ENCODE measurements at regions not wholly inside any gene's neighbourhood (a gene's known extent, or its start where the extent isn't known, plus 50 kb on each side); places are given as distances from the start of the nearest gene placed in this dataset.
A peak's percentile ranks its signal among the peaks of the same experiment; 100 is the strongest.

DNA sequence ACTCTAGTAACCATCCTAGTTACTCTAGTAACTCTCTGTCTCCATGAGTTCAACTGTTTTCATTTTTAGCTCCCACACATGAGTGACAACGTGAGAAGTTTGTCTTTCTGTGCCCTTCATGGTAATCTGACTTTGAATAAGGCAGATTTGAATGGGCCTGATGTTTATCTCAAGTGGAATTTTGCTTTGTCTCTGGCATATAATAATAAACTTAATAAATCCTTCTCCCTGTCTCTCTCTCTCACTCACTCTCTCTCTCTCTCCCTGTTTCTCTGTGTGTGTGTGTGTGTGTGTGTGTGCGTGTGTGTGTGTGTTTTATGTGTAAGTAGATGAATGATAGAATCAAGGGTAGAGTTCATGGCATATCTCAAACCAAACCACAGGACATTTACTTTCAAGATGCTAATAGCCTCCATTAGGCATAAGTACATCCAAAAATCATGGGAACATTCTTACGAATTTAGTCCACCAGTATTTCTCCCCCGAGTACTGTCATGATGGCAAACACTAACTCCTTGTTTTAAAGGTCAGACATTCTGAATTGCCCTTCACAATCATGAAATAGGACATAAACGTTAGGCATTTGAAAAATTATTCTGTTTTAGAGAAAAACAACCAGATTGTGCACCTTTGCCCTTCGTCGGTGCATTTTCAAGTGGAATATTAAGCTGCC is 193.1 kb downstream of the SPATA18 start:
- H3K36me3 ChIP-seq: no peaks in the 10 kb centered on the region
- peak overlapping the region in 3 of 4 donors; percentile 16 to 70 (median 56) for H3K27ac ChIP-seq
- TF ChIP-seq, protein P1, sequence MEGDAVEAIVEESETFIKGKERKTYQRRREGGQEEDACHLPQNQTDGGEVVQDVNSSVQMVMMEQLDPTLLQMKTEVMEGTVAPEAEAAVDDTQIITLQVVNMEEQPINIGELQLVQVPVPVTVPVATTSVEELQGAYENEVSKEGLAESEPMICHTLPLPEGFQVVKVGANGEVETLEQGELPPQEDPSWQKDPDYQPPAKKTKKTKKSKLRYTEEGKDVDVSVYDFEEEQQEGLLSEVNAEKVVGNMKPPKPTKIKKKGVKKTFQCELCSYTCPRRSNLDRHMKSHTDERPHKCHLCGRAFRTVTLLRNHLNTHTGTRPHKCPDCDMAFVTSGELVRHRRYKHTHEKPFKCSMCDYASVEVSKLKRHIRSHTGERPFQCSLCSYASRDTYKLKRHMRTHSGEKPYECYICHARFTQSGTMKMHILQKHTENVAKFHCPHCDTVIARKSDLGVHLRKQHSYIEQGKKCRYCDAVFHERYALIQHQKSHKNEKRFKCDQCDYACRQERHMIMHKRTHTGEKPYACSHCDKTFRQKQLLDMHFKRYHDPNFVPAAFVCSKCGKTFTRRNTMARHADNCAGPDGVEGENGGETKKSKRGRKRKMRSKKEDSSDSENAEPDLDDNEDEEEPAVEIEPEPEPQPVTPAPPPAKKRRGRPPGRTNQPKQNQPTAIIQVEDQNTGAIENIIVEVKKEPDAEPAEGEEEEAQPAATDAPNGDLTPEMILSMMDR (IDR thresholded peaks at IDR 0.05): no peak
- TF ChIP-seq EP300 (IDR thresholded peaks at IDR 0.05) (no peak), POLR2A (IDR thresholded peaks at IDR 0.05) (no peak)
- DNase-seq (ENCODE audit: low spot score in 2 of 2): no peak
- no peaks in the 10 kb centered on the region for H3K27me3 ChIP-seq
- no peak overlapping the region for H3K4me3 ChIP-seq
- 14% methylated on average over 7 of the region's 7 CpGs for WGBS, 2 donors
- H3K4me1 ChIP-seq: peaks cover 0 to 22% (median 9%) of the 10 kb centered on the region in 4 donors
- H3K9me3 ChIP-seq: no peaks in the 10 kb centered on the region

DNA sequence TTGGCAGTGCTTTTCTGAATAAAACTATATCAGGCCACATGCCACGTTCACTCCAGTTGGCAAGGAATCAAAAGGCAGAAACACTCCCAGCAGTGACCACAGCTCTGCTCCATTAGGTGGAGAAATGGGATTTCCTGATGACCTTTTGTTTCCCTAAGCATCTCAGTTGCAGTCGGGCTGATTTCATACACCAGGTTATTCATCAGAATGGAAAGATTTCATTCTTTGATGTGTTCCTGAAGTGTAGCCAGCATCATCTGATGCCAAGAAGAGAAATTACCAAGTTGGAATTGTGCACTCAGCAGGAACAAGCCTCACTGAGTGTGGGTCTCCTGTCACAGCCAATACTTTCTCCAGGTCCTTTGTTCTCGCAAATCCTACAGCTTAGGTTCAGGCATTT is 193.7 kb downstream of the SPATA18 start:
- 22 to 23% methylated on average over 3 of the region's 3 CpGs for WGBS, 2 donors
- Histone ChIP-seq H3K27me3 (no peaks in the 10 kb centered on the region), H3K36me3 (no peaks in the 10 kb centered on the region), H3K4me3 (no peak overlapping the region), H3K27ac (peak overlapping the region in 2 of 4 donors; percentile 56 to 70), H3K9me3 (no peaks in the 10 kb centered on the region), H3K4me1 (peaks cover 0 to 28% (median 10%) of the 10 kb centered on the region in 4 donors)
- TF ChIP-seq POLR2A (IDR thresholded peaks at IDR 0.05): no peak
- peak in 1 of 2 donors; percentile 51 for TF ChIP-seq EP300 (IDR thresholded peaks at IDR 0.05)
- TF ChIP-seq, protein P1 (IDR thresholded peaks at IDR 0.05): no peak
- peak in 1 of 2 donors; percentile 13 for DNase-seq (ENCODE audit: low spot score in 2 of 2)

DNA sequence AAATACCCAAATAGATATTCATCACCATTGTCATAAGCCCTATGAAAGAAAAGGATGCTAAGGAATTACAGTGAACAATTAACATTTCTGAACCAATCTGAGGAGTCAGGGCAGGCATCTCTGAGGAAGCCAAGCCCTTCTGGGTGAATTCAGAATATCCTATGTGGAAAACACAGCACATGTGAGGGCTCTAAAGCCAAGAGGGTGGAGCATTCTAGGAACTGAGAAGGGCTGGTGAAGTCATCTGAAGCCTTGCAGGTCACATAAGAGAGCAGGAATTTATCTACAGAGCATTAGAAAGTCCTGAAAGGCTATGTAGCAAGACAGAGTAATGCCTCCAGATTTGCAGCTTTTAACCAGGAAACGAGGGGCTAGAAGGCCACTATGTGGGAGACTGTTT is 195.7 kb downstream of the SPATA18 start:
- TF ChIP-seq EP300 (IDR thresholded peaks at IDR 0.05): no peak
- TF ChIP-seq, protein P1 (IDR thresholded peaks at IDR 0.05): no peak
- TF ChIP-seq POLR2A (IDR thresholded peaks at IDR 0.05): no peak
- 75 to 94% methylated on average over 1 of the region's 1 CpG for WGBS, 2 donors

GRCh38 chr4:52247941-52248340 is 196.8 kb downstream of the SPATA18 start:
- no peaks in the 10 kb centered on the region for H3K36me3 ChIP-seq
- 27 to 48% methylated on average over 1 of the region's 1 CpG for WGBS, 2 donors
- H3K4me1 ChIP-seq: peaks cover 0 to 36% (median 11%) of the 10 kb centered on the region in 4 donors
- no peaks in the 10 kb centered on the region for H3K27me3 ChIP-seq
- DNase-seq (ENCODE audit: low spot score in 2 of 2): no peak
- H3K4me3 ChIP-seq: no peak overlapping the region
- TF ChIP-seq EP300 (IDR thresholded peaks at IDR 0.05) (no peak), POLR2A (IDR thresholded peaks at IDR 0.05) (no peak)
- TF ChIP-seq, protein P1 (IDR thresholded peaks at IDR 0.05): no peak
- peaks cover 0 to 8% (median 0%) of the 10 kb centered on the region in 4 donors for H3K9me3 ChIP-seq
- H3K27ac ChIP-seq: no peak overlapping the region

More for the DNA sequence above, 195.7 kb downstream of the SPATA18 start:
- no peak for DNase-seq (ENCODE audit: low spot score in 2 of 2)
- Histone ChIP-seq H3K4me1 (peaks cover 0 to 36% (median 11%) of the 10 kb centered on the region in 4 donors), H3K27me3 (no peaks in the 10 kb centered on the region), H3K27ac (no peak overlapping the region), H3K36me3 (no peaks in the 10 kb centered on the region), H3K4me3 (no peak overlapping the region), H3K9me3 (peaks cover 0 to 1% (median 0%) of the 10 kb centered on the region in 4 donors)

DNA sequence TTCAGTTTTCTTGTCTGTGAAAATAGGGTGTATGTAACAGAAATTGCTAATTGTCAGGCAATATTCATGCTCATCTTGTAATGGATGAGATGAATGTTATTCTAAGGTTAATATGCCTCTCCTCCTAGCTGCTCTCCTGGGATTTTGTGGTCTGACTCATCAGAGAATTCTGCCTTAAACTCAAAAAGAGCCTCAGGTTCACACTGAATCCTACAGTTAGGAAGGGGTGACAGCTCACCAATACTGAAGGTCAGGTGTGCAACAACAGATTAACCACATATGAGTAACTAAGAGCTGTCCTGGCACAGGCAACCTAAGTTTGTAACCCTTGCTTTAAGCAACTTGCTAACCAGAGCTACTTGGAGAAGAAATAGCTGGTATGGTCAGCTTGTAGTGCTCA is 197.7 kb downstream of the SPATA18 start:
- H3K27ac ChIP-seq: no peak overlapping the region
- peaks cover 0 to 34% (median 11%) of the 10 kb centered on the region in 4 donors for H3K4me1 ChIP-seq
- peaks cover 0 to 8% (median 0%) of the 10 kb centered on the region in 4 donors for H3K9me3 ChIP-seq
- no peak for DNase-seq (ENCODE audit: low spot score in 2 of 2)
- H3K36me3 ChIP-seq: no peaks in the 10 kb centered on the region
- H3K4me3 ChIP-seq: no peak overlapping the region
- TF ChIP-seq EP300 (IDR thresholded peaks at IDR 0.05) (no peak), POLR2A (IDR thresholded peaks at IDR 0.05) (no peak)
- TF ChIP-seq, protein P1 (IDR thresholded peaks at IDR 0.05): no peak
- no peaks in the 10 kb centered on the region for H3K27me3 ChIP-seq
